PFSK-1 (cell line): ENCODE measurements at regions not wholly inside any gene's neighbourhood (a gene's known extent, or its start where the extent isn't known, plus 50 kb on each side); places are given as distances from the start of the nearest gene placed in this dataset.

Source experiments
- FOXP2 ChIP-seq: optimal IDR thresholded peaks from 2 replicates; pipeline ENCODE3; 2011; ENCODE audit warnings: borderline replicate concordance, control low read depth, inconsistent platforms; ENCODE audit not compliant: insufficient read depth; ENCODE audit errors: extremely low read length, extremely low read depth
- POLR2AphosphoS5 ChIP-seq: IDR thresholded peaks from 2 replicates; pipeline ENCODE4 v1.6.1; 2012; ENCODE audit warnings: low read depth, mild to moderate bottlenecking, control low read depth, low read length, moderate library complexity
- REST ChIP-seq, 2 experiments: IDR thresholded peaks; 2 replicates each; pipeline versions ENCODE4 v1.6.1 to v1.8.0; 2011 to 2012; ENCODE audit warnings: low read depth in 2 of 2, low read length in 2 of 2, control low read depth in 1 of 2, inconsistent platforms in 1 of 2, mild to moderate bottlenecking in 1 of 2, moderate library complexity in 1 of 2; ENCODE audit not compliant: insufficient read depth in 1 of 2
- SIN3A ChIP-seq: IDR thresholded peaks from 2 replicates; pipeline ENCODE4 v1.6.1; 2012; ENCODE audit warnings: mild to moderate bottlenecking, low read length, moderate library complexity, borderline replicate concordance; ENCODE audit not compliant: insufficient read depth
- TAF1 ChIP-seq: IDR thresholded peaks from 2 replicates; pipeline ENCODE4 v1.6.1; 2012; ENCODE audit warnings: low read length, control low read depth, borderline replicate concordance; ENCODE audit not compliant: insufficient read depth

GRCh38 chr1:245084551-245084950, 70.2 kb upstream of the KIF26B start:
- TF ChIP-seq POLR2AphosphoS5 (no peak), TAF1 (no peak), SIN3A (no peak), FOXP2 (no peak), REST (IDR thresholded peaks at IDR 0.05; ENCODE audit: insufficient read depth in 1 of 2, low read depth in 2 of 2, low read length in 2 of 2) (no peak)

- no peak for TF ChIP-seq SIN3A
- no peak for TF ChIP-seq POLR2AphosphoS5
- no peak for TF ChIP-seq TAF1
- no peak for TF ChIP-seq FOXP2
- TF ChIP-seq REST (IDR thresholded peaks at IDR 0.05; ENCODE audit: insufficient read depth in 1 of 2, low read depth in 2 of 2, low read length in 2 of 2): no peak
These were observed 75.7 kb upstream of the KIF26B start for GRCh38 chr1:245079021-245079609.

GRCh38 chr1:245074898-245075297, 79.9 kb upstream of the KIF26B start:
- TF ChIP-seq FOXP2: no peak

GRCh38 chr1:245074232-245074747, 80.5 kb upstream of the KIF26B start:
- no peak for TF ChIP-seq TAF1
- no peak for TF ChIP-seq FOXP2
- TF ChIP-seq POLR2AphosphoS5: no peak
- TF ChIP-seq REST (IDR thresholded peaks at IDR 0.05; ENCODE audit: insufficient read depth in 1 of 2, low read depth in 2 of 2, low read length in 2 of 2): no peak
- TF ChIP-seq SIN3A: no peak

GRCh38 chr1:245070836-245071615, 83.8 kb upstream of the KIF26B start:
- TF ChIP-seq REST (IDR thresholded peaks at IDR 0.05; ENCODE audit: insufficient read depth in 1 of 2, low read depth in 2 of 2, low read length in 2 of 2) (no peak), SIN3A (no peak), TAF1 (no peak), POLR2AphosphoS5 (no peak), FOXP2 (no peak)
